ENCODE measurements at regions not wholly inside any gene's neighbourhood (a gene's known extent, or its start where the extent isn't known, plus 50 kb on each side); places are given as distances from the start of the nearest gene placed in this dataset.

- peak overlapping the region; percentile 71 for H3K4me2 ChIP-seq
- Mint-ChIP-seq H3K4me1 (peaks cover 60% of the 10 kb centered on the region), H3K4me3 (no peak overlapping the region), H3K36me3 (no peaks in the 10 kb centered on the region), H3K27me3 (ENCODE audit: insufficient read depth, low read depth) (peaks cover 20% of the 10 kb centered on the region), H3K9me3 (no peaks in the 10 kb centered on the region), H3K27ac (no peak overlapping the region)
- no peaks in the 10 kb centered on the region for H3K36me3 ChIP-seq
- H3K27ac ChIP-seq, result no peak overlapping the region
- TF ChIP-seq EZH2phosphoT487 (IDR thresholded peaks at IDR 0.05) (no peak), EZH2 (IDR thresholded peaks at IDR 0.05) (no peak)
- TF ChIP-seq, protein P1, sequence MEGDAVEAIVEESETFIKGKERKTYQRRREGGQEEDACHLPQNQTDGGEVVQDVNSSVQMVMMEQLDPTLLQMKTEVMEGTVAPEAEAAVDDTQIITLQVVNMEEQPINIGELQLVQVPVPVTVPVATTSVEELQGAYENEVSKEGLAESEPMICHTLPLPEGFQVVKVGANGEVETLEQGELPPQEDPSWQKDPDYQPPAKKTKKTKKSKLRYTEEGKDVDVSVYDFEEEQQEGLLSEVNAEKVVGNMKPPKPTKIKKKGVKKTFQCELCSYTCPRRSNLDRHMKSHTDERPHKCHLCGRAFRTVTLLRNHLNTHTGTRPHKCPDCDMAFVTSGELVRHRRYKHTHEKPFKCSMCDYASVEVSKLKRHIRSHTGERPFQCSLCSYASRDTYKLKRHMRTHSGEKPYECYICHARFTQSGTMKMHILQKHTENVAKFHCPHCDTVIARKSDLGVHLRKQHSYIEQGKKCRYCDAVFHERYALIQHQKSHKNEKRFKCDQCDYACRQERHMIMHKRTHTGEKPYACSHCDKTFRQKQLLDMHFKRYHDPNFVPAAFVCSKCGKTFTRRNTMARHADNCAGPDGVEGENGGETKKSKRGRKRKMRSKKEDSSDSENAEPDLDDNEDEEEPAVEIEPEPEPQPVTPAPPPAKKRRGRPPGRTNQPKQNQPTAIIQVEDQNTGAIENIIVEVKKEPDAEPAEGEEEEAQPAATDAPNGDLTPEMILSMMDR (IDR thresholded peaks at IDR 0.05), result no peak
- peaks cover 10% of the 10 kb centered on the region for H4K20me1 ChIP-seq (ENCODE audit: low read depth)
- no peaks in the 10 kb centered on the region for H3F3A ChIP-seq (ENCODE audit: low read depth)
- no peak overlapping the region for H3K4me3 ChIP-seq
- H3K9ac ChIP-seq, result no peak overlapping the region
- no peak overlapping the region for H2AFZ ChIP-seq (replicated peaks)
- H3K79me2 ChIP-seq (ENCODE audit: low read depth), result no peaks in the 10 kb centered on the region
- DNase-seq (ENCODE audit: low spot score), result no peak
- H3K9me3 ChIP-seq (ENCODE audit: low read depth), result no peaks in the 10 kb centered on the region
- H3K4me1 ChIP-seq, result peaks cover 17% of the 10 kb centered on the region
- peaks cover 9% of the 10 kb centered on the region for H3K27me3 ChIP-seq
Measured at GRCh38 chr2:120565095-120565460, 170.6 kb upstream of the GLI2 start.

- TF ChIP-seq EZH2 (IDR thresholded peaks at IDR 0.05), result no peak
- TF ChIP-seq, protein P1 (IDR thresholded peaks at IDR 0.05), result no peak
- TF ChIP-seq EZH2phosphoT487 (IDR thresholded peaks at IDR 0.05), result no peak
- H3K27ac Mint-ChIP-seq, result peak overlapping the region; percentile 94
- H3K27ac ChIP-seq, result no peak overlapping the region
- H2AFZ ChIP-seq (replicated peaks), result no peak overlapping the region
- DNase-seq (ENCODE audit: low spot score), result no peak
- peaks cover 13% of the 10 kb centered on the region for H3K27me3 ChIP-seq
- no peaks in the 10 kb centered on the region for H3K36me3 Mint-ChIP-seq
- no peak overlapping the region for H3K9ac ChIP-seq
- H4K20me1 ChIP-seq (ENCODE audit: low read depth), result peaks cover 10% of the 10 kb centered on the region
- H3K4me3 Mint-ChIP-seq, result peak overlapping the region; percentile 67
- H3K4me1 ChIP-seq, result peaks cover 17% of the 10 kb centered on the region
- H3K4me2 ChIP-seq, result no peak overlapping the region
- peaks cover 68% of the 10 kb centered on the region for H3K4me1 Mint-ChIP-seq
- H3K27me3 Mint-ChIP-seq (ENCODE audit: insufficient read depth, low read depth), result peaks cover 16% of the 10 kb centered on the region
- no peaks in the 10 kb centered on the region for H3K36me3 ChIP-seq
- H3F3A ChIP-seq (ENCODE audit: low read depth), result no peaks in the 10 kb centered on the region
- no peaks in the 10 kb centered on the region for H3K79me2 ChIP-seq (ENCODE audit: low read depth)
- H3K4me3 ChIP-seq, result no peak overlapping the region
- no peaks in the 10 kb centered on the region for H3K9me3 ChIP-seq (ENCODE audit: low read depth)
- no peaks in the 10 kb centered on the region for H3K9me3 Mint-ChIP-seq
Measured at GRCh38 chr2:120565929-120566328, 169.7 kb upstream of the GLI2 start.

GRCh38 chr2:120566331-120567035 lies 169.2 kb upstream of the GLI2 start:
- Histone ChIP-seq H3K4me3 (no peak overlapping the region), H3K4me2 (no peak overlapping the region), H3F3A (ENCODE audit: low read depth) (no peaks in the 10 kb centered on the region), H3K4me1 (peaks cover 17% of the 10 kb centered on the region), H3K9ac (no peak overlapping the region), H4K20me1 (ENCODE audit: low read depth) (peaks cover 10% of the 10 kb centered on the region), H3K79me2 (ENCODE audit: low read depth) (no peaks in the 10 kb centered on the region), H3K36me3 (no peaks in the 10 kb centered on the region), H3K27ac (no peak overlapping the region), H3K27me3 (peaks cover 14% of the 10 kb centered on the region), H2AFZ (replicated peaks) (no peak overlapping the region), H3K9me3 (ENCODE audit: low read depth) (no peaks in the 10 kb centered on the region)
- Mint-ChIP-seq H3K4me3 (peak overlapping the region; percentile 67), H3K27ac (peak overlapping the region; percentile 94), H3K4me1 (peaks cover 71% of the 10 kb centered on the region), H3K9me3 (no peaks in the 10 kb centered on the region), H3K27me3 (ENCODE audit: insufficient read depth, low read depth) (peaks cover 16% of the 10 kb centered on the region), H3K36me3 (no peaks in the 10 kb centered on the region)
- no peak for DNase-seq (ENCODE audit: low spot score)
- TF ChIP-seq EZH2phosphoT487 (IDR thresholded peaks at IDR 0.05) (no peak), EZH2 (IDR thresholded peaks at IDR 0.05) (no peak)
- TF ChIP-seq, protein P1 (IDR thresholded peaks at IDR 0.05), result no peak
